ENCODE measurements at regions not wholly inside any gene's neighbourhood (a gene's known extent, or its start where the extent isn't known, plus 50 kb on each side); places are given as distances from the start of the nearest gene placed in this dataset.

DNA sequence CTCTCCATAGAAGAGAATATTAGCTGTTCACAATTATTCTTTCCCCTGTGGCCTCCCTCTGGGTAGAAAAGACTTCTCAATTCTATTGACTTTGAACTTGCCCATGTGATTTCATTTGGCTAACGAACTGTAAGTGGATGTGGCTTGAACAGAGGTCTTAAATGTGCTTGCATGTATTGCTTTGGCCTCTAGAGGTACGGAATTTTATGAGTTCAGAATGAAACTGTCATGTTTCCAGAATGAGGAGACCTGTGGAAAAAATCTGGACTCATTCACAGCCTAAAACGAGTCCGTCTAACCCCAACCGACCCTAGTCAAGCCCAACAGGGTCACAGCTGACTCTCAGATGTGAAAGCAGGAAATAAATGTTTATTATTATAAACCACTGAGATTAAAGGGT lies 596.7 kb upstream of the UBE2E2 start:
- no peak overlapping the region for H4K8ac ChIP-seq (ENCODE audit: low read depth, low read length)
- H3K79me1 ChIP-seq (ENCODE audit: low read depth, low read length) = no peaks in the 10 kb centered on the region
- H3K4me1 ChIP-seq (ENCODE audit: control insufficient read depth in 2 of 2, insufficient read depth in 1 of 2, low read depth in 1 of 2, low read length in 2 of 2) = no peaks in the 10 kb centered on the region
- H3K18ac ChIP-seq (ENCODE audit: low read length) = no peak overlapping the region
- no peak for DNase-seq (ENCODE audit: low spot score)
- H2BK120ac ChIP-seq (ENCODE audit: low read depth, low read length) = no peak overlapping the region
- H3K4me2 ChIP-seq (ENCODE audit: insufficient read depth, low read length, poor library complexity, severe bottlenecking) = no peak overlapping the region
- WGBS, 2 donors (ENCODE audit: extremely low coverage in 2 of 2, insufficient read length in 2 of 2, insufficient replicate concordance in 1 of 2) = no CpG with 5 or more reads among the region's 5 CpGs
- H3K36me3 ChIP-seq (replicated peaks in 1 of 2; ENCODE audit: control insufficient read depth in 2 of 2, insufficient read depth in 2 of 2, low read length in 2 of 2) = no peaks in the 10 kb centered on the region
- no peak overlapping the region for H3K9ac ChIP-seq (ENCODE audit: low read depth, low read length, poor library complexity)
- no peak overlapping the region for H2BK15ac ChIP-seq (ENCODE audit: low read length)
- H4K91ac ChIP-seq (ENCODE audit: low read depth, low read length, poor library complexity) = no peak overlapping the region
- no peaks in the 10 kb centered on the region for H3K9me3 ChIP-seq (replicated peaks in 1 of 2; ENCODE audit: control insufficient read depth in 2 of 2, insufficient read depth in 1 of 2, low read depth in 1 of 2, low read length in 2 of 2)
- no peak overlapping the region for H2BK12ac ChIP-seq (ENCODE audit: low read length)
- H3K27ac ChIP-seq (replicated peaks; ENCODE audit: low read length) = no peak overlapping the region
- H3K27me3 ChIP-seq (ENCODE audit: control insufficient read depth in 3 of 3, insufficient read depth in 3 of 3, low read depth in 1 of 3, low read length in 3 of 3) = no peaks in the 10 kb centered on the region
- H3K14ac ChIP-seq (ENCODE audit: low read length) = no peak overlapping the region
- no peak overlapping the region for H3K4ac ChIP-seq (ENCODE audit: low read length)
- no peak overlapping the region for H3K4me3 ChIP-seq (ENCODE audit: low read length in 2 of 2)
- no peak overlapping the region for H3K23ac ChIP-seq (ENCODE audit: low read depth, low read length, poor library complexity)
- H2BK5ac ChIP-seq (ENCODE audit: low read length) = no peak overlapping the region
- H2AFZ ChIP-seq (ENCODE audit: low read length) = no peak overlapping the region
- no peak overlapping the region for H2AK5ac ChIP-seq (ENCODE audit: low read depth, low read length)

- WGBS, 2 donors (ENCODE audit: extremely low coverage in 2 of 2, insufficient read length in 2 of 2, insufficient replicate concordance in 1 of 2) = no CpG with 5 or more reads among the region's 3 CpGs
- H3K9me3 ChIP-seq (replicated peaks in 1 of 2; ENCODE audit: control insufficient read depth in 2 of 2, insufficient read depth in 1 of 2, low read depth in 1 of 2, low read length in 2 of 2) = no peaks in the 10 kb centered on the region
- no peak overlapping the region for H3K4ac ChIP-seq (ENCODE audit: low read length)
- H3K9ac ChIP-seq (ENCODE audit: low read depth, low read length, poor library complexity) = no peak overlapping the region
- no peaks in the 10 kb centered on the region for H3K79me1 ChIP-seq (ENCODE audit: low read depth, low read length)
- H2AFZ ChIP-seq (ENCODE audit: low read length) = no peak overlapping the region
- H2BK5ac ChIP-seq (ENCODE audit: low read length) = no peak overlapping the region
- no peak overlapping the region for H2BK120ac ChIP-seq (ENCODE audit: low read depth, low read length)
- H3K18ac ChIP-seq (ENCODE audit: low read length) = no peak overlapping the region
- no peak overlapping the region for H3K23ac ChIP-seq (ENCODE audit: low read depth, low read length, poor library complexity)
- no peak overlapping the region for H3K27ac ChIP-seq (replicated peaks; ENCODE audit: low read length)
- H3K4me3 ChIP-seq (ENCODE audit: low read length in 2 of 2) = no peak overlapping the region
- no peaks in the 10 kb centered on the region for H3K27me3 ChIP-seq (ENCODE audit: control insufficient read depth in 3 of 3, insufficient read depth in 3 of 3, low read depth in 1 of 3, low read length in 3 of 3)
- no peak overlapping the region for H2BK15ac ChIP-seq (ENCODE audit: low read length)
- no peak overlapping the region for H2BK12ac ChIP-seq (ENCODE audit: low read length)
- no peak overlapping the region for H2AK5ac ChIP-seq (ENCODE audit: low read depth, low read length)
- no peak overlapping the region for H3K4me2 ChIP-seq (ENCODE audit: insufficient read depth, low read length, poor library complexity, severe bottlenecking)
- DNase-seq (ENCODE audit: low spot score) = no peak
- H3K36me3 ChIP-seq (replicated peaks in 1 of 2; ENCODE audit: control insufficient read depth in 2 of 2, insufficient read depth in 2 of 2, low read length in 2 of 2) = no peaks in the 10 kb centered on the region
- H3K14ac ChIP-seq (ENCODE audit: low read length) = no peak overlapping the region
- H4K91ac ChIP-seq (ENCODE audit: low read depth, low read length, poor library complexity) = no peak overlapping the region
- H4K8ac ChIP-seq (ENCODE audit: low read depth, low read length) = no peak overlapping the region
- no peaks in the 10 kb centered on the region for H3K4me1 ChIP-seq (ENCODE audit: control insufficient read depth in 2 of 2, insufficient read depth in 1 of 2, low read depth in 1 of 2, low read length in 2 of 2)
These were observed 596.2 kb upstream of the UBE2E2 start for GRCh38 chr3:22606938-22607337.

GRCh38 chr3:22608093-22608492 lies 595.0 kb upstream of the UBE2E2 start:
- Histone ChIP-seq H3K4me1 (ENCODE audit: control insufficient read depth in 2 of 2, insufficient read depth in 1 of 2, low read depth in 1 of 2, low read length in 2 of 2) (no peaks in the 10 kb centered on the region), H2AFZ (ENCODE audit: low read length) (no peak overlapping the region), H2BK12ac (ENCODE audit: low read length) (no peak overlapping the region), H2AK5ac (ENCODE audit: low read depth, low read length) (no peak overlapping the region), H3K36me3 (replicated peaks in 1 of 2; ENCODE audit: control insufficient read depth in 2 of 2, insufficient read depth in 2 of 2, low read length in 2 of 2) (no peaks in the 10 kb centered on the region), H3K9me3 (replicated peaks in 1 of 2; ENCODE audit: control insufficient read depth in 2 of 2, insufficient read depth in 1 of 2, low read depth in 1 of 2, low read length in 2 of 2) (no peaks in the 10 kb centered on the region), H3K14ac (ENCODE audit: low read length) (no peak overlapping the region), H3K23ac (ENCODE audit: low read depth, low read length, poor library complexity) (no peak overlapping the region), H2BK15ac (ENCODE audit: low read length) (no peak overlapping the region), H3K4me2 (ENCODE audit: insufficient read depth, low read length, poor library complexity, severe bottlenecking) (no peak overlapping the region), H3K9ac (ENCODE audit: low read depth, low read length, poor library complexity) (no peak overlapping the region), H3K79me1 (ENCODE audit: low read depth, low read length) (no peaks in the 10 kb centered on the region), H3K4me3 (ENCODE audit: low read length in 2 of 2) (no peak overlapping the region), H4K91ac (ENCODE audit: low read depth, low read length, poor library complexity) (no peak overlapping the region), H4K8ac (ENCODE audit: low read depth, low read length) (no peak overlapping the region), H2BK5ac (ENCODE audit: low read length) (no peak overlapping the region), H3K4ac (ENCODE audit: low read length) (no peak overlapping the region), H3K18ac (ENCODE audit: low read length) (no peak overlapping the region), H3K27ac (replicated peaks; ENCODE audit: low read length) (no peak overlapping the region), H3K27me3 (ENCODE audit: control insufficient read depth in 3 of 3, insufficient read depth in 3 of 3, low read depth in 1 of 3, low read length in 3 of 3) (no peaks in the 10 kb centered on the region), H2BK120ac (ENCODE audit: low read depth, low read length) (no peak overlapping the region)
- WGBS, 2 donors (ENCODE audit: extremely low coverage in 2 of 2, insufficient read length in 2 of 2, insufficient replicate concordance in 1 of 2) = no CpG with 5 or more reads among the region's 4 CpGs
- DNase-seq (ENCODE audit: low spot score) = no peak

DNA sequence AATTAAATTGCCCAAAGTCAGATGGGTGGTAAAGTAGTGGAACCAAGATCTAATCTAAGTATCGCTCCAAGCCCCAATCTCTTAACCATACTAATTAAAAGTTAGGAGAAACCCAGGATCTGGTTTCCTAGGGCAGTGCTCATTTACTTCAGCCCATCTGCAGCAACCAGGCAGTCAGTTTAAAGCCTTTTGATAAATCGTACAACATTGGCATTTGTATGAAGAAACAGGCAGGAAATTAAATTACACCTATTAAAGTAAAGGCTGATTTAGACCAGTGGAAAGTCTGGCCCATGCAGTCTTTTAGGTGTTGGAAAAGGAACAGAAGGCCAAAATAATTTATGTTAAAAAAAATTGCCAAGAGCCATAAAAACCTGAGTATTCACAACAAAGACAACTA lies 594.4 kb upstream of the UBE2E2 start:
- H3K27ac ChIP-seq (replicated peaks; ENCODE audit: low read length) = no peak overlapping the region
- no peaks in the 10 kb centered on the region for H3K36me3 ChIP-seq (replicated peaks in 1 of 2; ENCODE audit: control insufficient read depth in 2 of 2, insufficient read depth in 2 of 2, low read length in 2 of 2)
- H3K4ac ChIP-seq (ENCODE audit: low read length) = no peak overlapping the region
- no peak overlapping the region for H3K4me3 ChIP-seq (ENCODE audit: low read length in 2 of 2)
- H3K79me1 ChIP-seq (ENCODE audit: low read depth, low read length) = no peaks in the 10 kb centered on the region
- no peak overlapping the region for H2BK120ac ChIP-seq (ENCODE audit: low read depth, low read length)
- H2BK5ac ChIP-seq (ENCODE audit: low read length) = no peak overlapping the region
- no peak overlapping the region for H3K4me2 ChIP-seq (ENCODE audit: insufficient read depth, low read length, poor library complexity, severe bottlenecking)
- no CpG with 5 or more reads among the region's 2 CpGs for WGBS, 2 donors (ENCODE audit: extremely low coverage in 2 of 2, insufficient read length in 2 of 2, insufficient replicate concordance in 1 of 2)
- no peak overlapping the region for H4K8ac ChIP-seq (ENCODE audit: low read depth, low read length)
- H4K91ac ChIP-seq (ENCODE audit: low read depth, low read length, poor library complexity) = no peak overlapping the region
- H2BK15ac ChIP-seq (ENCODE audit: low read length) = no peak overlapping the region
- no peak overlapping the region for H3K23ac ChIP-seq (ENCODE audit: low read depth, low read length, poor library complexity)
- H3K4me1 ChIP-seq (ENCODE audit: control insufficient read depth in 2 of 2, insufficient read depth in 1 of 2, low read depth in 1 of 2, low read length in 2 of 2) = no peaks in the 10 kb centered on the region
- H3K14ac ChIP-seq (ENCODE audit: low read length) = no peak overlapping the region
- no peak overlapping the region for H2AK5ac ChIP-seq (ENCODE audit: low read depth, low read length)
- no peaks in the 10 kb centered on the region for H3K27me3 ChIP-seq (ENCODE audit: control insufficient read depth in 3 of 3, insufficient read depth in 3 of 3, low read depth in 1 of 3, low read length in 3 of 3)
- H3K18ac ChIP-seq (ENCODE audit: low read length) = no peak overlapping the region
- no peak overlapping the region for H2BK12ac ChIP-seq (ENCODE audit: low read length)
- no peak for DNase-seq (ENCODE audit: low spot score)
- H3K9me3 ChIP-seq (replicated peaks in 1 of 2; ENCODE audit: control insufficient read depth in 2 of 2, insufficient read depth in 1 of 2, low read depth in 1 of 2, low read length in 2 of 2) = no peaks in the 10 kb centered on the region
- H3K9ac ChIP-seq (ENCODE audit: low read depth, low read length, poor library complexity) = no peak overlapping the region
- H2AFZ ChIP-seq (ENCODE audit: low read length) = no peak overlapping the region
